ENCODE measurements at regions not wholly inside any gene's neighbourhood (a gene's known extent, or its start where the extent isn't known, plus 50 kb on each side); places are given as distances from the start of the nearest gene placed in this dataset.
"Not testable (repeated sequence)": the region's sequence is repeated elsewhere in the genome, so short reads cannot be mapped to it uniquely, and the experiment has no call there.

- Mint-ChIP-seq H3K4me3 (no peak overlapping the region), H3K9me3 (peaks cover 0 to 2% (median 0%) of the 10 kb centered on the region in 7 donors), H3K4me1 (no peaks in the 10 kb centered on the region), H3K27me3 (ENCODE audit: low read depth in 3 of 3) (peaks cover 0 to 4% (median 2%) of the 10 kb centered on the region in 3 donors), H3K27ac (no peak overlapping the region), H3K36me3 (no peaks in the 10 kb centered on the region)
- H4K20me1 ChIP-seq (ENCODE audit: insufficient read depth, low read length), result no peaks in the 10 kb centered on the region
- no peak overlapping the region for H3K4me3 ChIP-seq (replicated peaks in 1 of 3; ENCODE audit: low read depth in 2 of 3, low read length in 3 of 3)
- H3K27ac ChIP-seq (ENCODE audit: low read depth in 1 of 2, low read length in 2 of 2), result no peak overlapping the region
- no peak for DNase-seq
- no peaks in the 10 kb centered on the region for H3K4me1 ChIP-seq (ENCODE audit: control insufficient read depth in 1 of 2, insufficient read depth in 2 of 2, low read length in 2 of 2)
- H3K9me3 ChIP-seq (replicated peaks in 1 of 2; ENCODE audit: control insufficient read depth in 1 of 2, insufficient read depth in 1 of 2, low read length in 2 of 2), result no peaks in the 10 kb centered on the region
- H3K27me3 ChIP-seq (ENCODE audit: control insufficient read depth in 2 of 2, insufficient read depth in 2 of 2, low read length in 2 of 2), result no peaks in the 10 kb centered on the region
- WGBS (ENCODE audit: insufficient coverage), result no CpG with 5 or more reads among the region's 1 CpG
- no peaks in the 10 kb centered on the region for H3K79me2 ChIP-seq (ENCODE audit: insufficient read depth, low read length)
- H3K4me2 ChIP-seq (replicated peaks; ENCODE audit: extremely low read depth, low read length, poor library complexity, severe bottlenecking), result no peak overlapping the region
- H3K36me3 ChIP-seq (replicated peaks in 1 of 2; ENCODE audit: control insufficient read depth in 1 of 2, insufficient read depth in 2 of 2, low read length in 2 of 2), result no peaks in the 10 kb centered on the region
- intact Hi-C loops (cut with micrococcal nuclease), result no loop called here
- H3K9ac ChIP-seq (ENCODE audit: insufficient read depth, low read length, poor library complexity, severe bottlenecking), result no peak overlapping the region
- TF ChIP-seq CTCF (IDR thresholded peaks at IDR 0.05), result no peak
- no peak overlapping the region for H2AFZ ChIP-seq (ENCODE audit: insufficient read depth, low read depth, low read length, poor library complexity, severe bottlenecking)
Measured at GRCh38 chr5:157942595-157942994, 83.7 kb upstream of the CLINT1 start.

GRCh38 chr5:157941616-157942015 lies 82.7 kb upstream of the CLINT1 start:
- peaks cover 0 to 6% (median 2%) of the 10 kb centered on the region in 3 donors for H3K27me3 Mint-ChIP-seq (ENCODE audit: low read depth in 3 of 3)
- no peaks in the 10 kb centered on the region for H3K79me2 ChIP-seq (ENCODE audit: insufficient read depth, low read length)
- H3K9me3 ChIP-seq (replicated peaks in 1 of 2; ENCODE audit: control insufficient read depth in 1 of 2, insufficient read depth in 1 of 2, low read length in 2 of 2), result no peaks in the 10 kb centered on the region
- no peak overlapping the region for H2AFZ ChIP-seq (ENCODE audit: insufficient read depth, low read depth, low read length, poor library complexity, severe bottlenecking)
- no peak overlapping the region for H3K4me2 ChIP-seq (replicated peaks; ENCODE audit: extremely low read depth, low read length, poor library complexity, severe bottlenecking)
- no peak overlapping the region for H3K9ac ChIP-seq (ENCODE audit: insufficient read depth, low read length, poor library complexity, severe bottlenecking)
- H3K4me1 Mint-ChIP-seq, result no peaks in the 10 kb centered on the region
- no peak for DNase-seq
- no peak overlapping the region for H3K27ac ChIP-seq (ENCODE audit: low read depth in 1 of 2, low read length in 2 of 2)
- WGBS (ENCODE audit: insufficient coverage), result 100% methylated on average over 2 of the region's 3 CpGs
- no peak overlapping the region for H3K4me3 ChIP-seq (replicated peaks in 1 of 3; ENCODE audit: low read depth in 2 of 3, low read length in 3 of 3)
- no peaks in the 10 kb centered on the region for H3K27me3 ChIP-seq (ENCODE audit: control insufficient read depth in 2 of 2, insufficient read depth in 2 of 2, low read length in 2 of 2)
- H4K20me1 ChIP-seq (ENCODE audit: insufficient read depth, low read length), result no peaks in the 10 kb centered on the region
- no peaks in the 10 kb centered on the region for H3K36me3 ChIP-seq (replicated peaks in 1 of 2; ENCODE audit: control insufficient read depth in 1 of 2, insufficient read depth in 2 of 2, low read length in 2 of 2)
- no peaks in the 10 kb centered on the region for H3K36me3 Mint-ChIP-seq
- TF ChIP-seq CTCF (IDR thresholded peaks at IDR 0.05), result no peak
- no peak overlapping the region for H3K4me3 Mint-ChIP-seq
- H3K4me1 ChIP-seq (ENCODE audit: control insufficient read depth in 1 of 2, insufficient read depth in 2 of 2, low read length in 2 of 2), result no peaks in the 10 kb centered on the region
- no peak overlapping the region for H3K27ac Mint-ChIP-seq
- intact Hi-C loops (cut with micrococcal nuclease), result no loop called here
- H3K9me3 Mint-ChIP-seq, result peaks cover 0 to 2% (median 0%) of the 10 kb centered on the region in 7 donors

GRCh38 chr5:157938101-157938500 lies 79.2 kb upstream of the CLINT1 start:
- intact Hi-C loops (cut with micrococcal nuclease), result not testable (repeated sequence)
- WGBS (ENCODE audit: insufficient coverage), result 92% methylated on average over 2 of the region's 6 CpGs
- peaks cover 2 to 13% (median 5%) of the 10 kb centered on the region in 7 donors for H3K9me3 Mint-ChIP-seq

More at GRCh38 chr5:157938101-157938500, 79.2 kb upstream of the CLINT1 start:
- H3K4me1 ChIP-seq (ENCODE audit: control insufficient read depth in 1 of 2, insufficient read depth in 2 of 2, low read length in 2 of 2); H3K27ac ChIP-seq (ENCODE audit: low read depth in 1 of 2, low read length in 2 of 2); H3K4me3 ChIP-seq (replicated peaks in 1 of 3; ENCODE audit: low read depth in 2 of 3, low read length in 3 of 3); DNase-seq; H3K4me1 Mint-ChIP-seq; H3K36me3 ChIP-seq (replicated peaks in 1 of 2; ENCODE audit: control insufficient read depth in 1 of 2, insufficient read depth in 2 of 2, low read length in 2 of 2); H3K36me3 Mint-ChIP-seq; H3K27ac Mint-ChIP-seq; H3K9ac ChIP-seq (ENCODE audit: insufficient read depth, low read length, poor library complexity, severe bottlenecking); H3K27me3 Mint-ChIP-seq (ENCODE audit: low read depth in 3 of 3); H3K4me2 ChIP-seq (replicated peaks; ENCODE audit: extremely low read depth, low read length, poor library complexity, severe bottlenecking); H3K9me3 ChIP-seq (replicated peaks in 1 of 2; ENCODE audit: control insufficient read depth in 1 of 2, insufficient read depth in 1 of 2, low read length in 2 of 2); H3K27me3 ChIP-seq (ENCODE audit: control insufficient read depth in 2 of 2, insufficient read depth in 2 of 2, low read length in 2 of 2); H3K4me3 Mint-ChIP-seq; H2AFZ ChIP-seq (ENCODE audit: insufficient read depth, low read depth, low read length, poor library complexity, severe bottlenecking); H3K79me2 ChIP-seq (ENCODE audit: insufficient read depth, low read length); H4K20me1 ChIP-seq (ENCODE audit: insufficient read depth, low read length): not testable (repeated sequence)
